22Rv1 (cell line): ENCODE measurements at regions not wholly inside any gene's neighbourhood (a gene's known extent, or its start where the extent isn't known, plus 50 kb on each side); places are given as distances from the start of the nearest gene placed in this dataset.

Source experiments
- ZFX ChIP-seq: fragments of 450-650 bp; IDR thresholded peaks from 2 replicates; pipeline ENCODE4 v1.6.1; 2017; ENCODE audit warnings: antibody characterized with exemption, borderline replicate concordance
- TF ChIP-seq, protein P1 (sequence below): fragments of 450-650 bp; IDR thresholded peaks from 2 replicates; pipeline ENCODE4 v1.5.1; 2017; ENCODE audit warnings: mild to moderate bottlenecking

- TF ChIP-seq, protein P1, sequence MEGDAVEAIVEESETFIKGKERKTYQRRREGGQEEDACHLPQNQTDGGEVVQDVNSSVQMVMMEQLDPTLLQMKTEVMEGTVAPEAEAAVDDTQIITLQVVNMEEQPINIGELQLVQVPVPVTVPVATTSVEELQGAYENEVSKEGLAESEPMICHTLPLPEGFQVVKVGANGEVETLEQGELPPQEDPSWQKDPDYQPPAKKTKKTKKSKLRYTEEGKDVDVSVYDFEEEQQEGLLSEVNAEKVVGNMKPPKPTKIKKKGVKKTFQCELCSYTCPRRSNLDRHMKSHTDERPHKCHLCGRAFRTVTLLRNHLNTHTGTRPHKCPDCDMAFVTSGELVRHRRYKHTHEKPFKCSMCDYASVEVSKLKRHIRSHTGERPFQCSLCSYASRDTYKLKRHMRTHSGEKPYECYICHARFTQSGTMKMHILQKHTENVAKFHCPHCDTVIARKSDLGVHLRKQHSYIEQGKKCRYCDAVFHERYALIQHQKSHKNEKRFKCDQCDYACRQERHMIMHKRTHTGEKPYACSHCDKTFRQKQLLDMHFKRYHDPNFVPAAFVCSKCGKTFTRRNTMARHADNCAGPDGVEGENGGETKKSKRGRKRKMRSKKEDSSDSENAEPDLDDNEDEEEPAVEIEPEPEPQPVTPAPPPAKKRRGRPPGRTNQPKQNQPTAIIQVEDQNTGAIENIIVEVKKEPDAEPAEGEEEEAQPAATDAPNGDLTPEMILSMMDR = no peak
- TF ChIP-seq ZFX = no peak
Measured at GRCh38 chr5:66454186-66455078, 141.8 kb upstream of the MAST4 start.
